Activated CD4-positive, alpha-beta T cell treated with anti-CD3 and anti-CD28 coated beads, Interleukin-2, amount 10 ng/mL, durations not matched to agents 24 days and 14 days (primary cell): ENCODE measurements at regions not wholly inside any gene's neighbourhood (a gene's known extent, or its start where the extent isn't known, plus 50 kb on each side); places are given as distances from the start of the nearest gene placed in this dataset.
"Not testable (repeated sequence)": the region's sequence is repeated elsewhere in the genome, so short reads cannot be mapped to it uniquely, and the experiment has no call there.

Experiments used
- DNase-seq: peaks from one replicate; pipeline ENCODE4 v3.0.0; 2022
- H3K27ac Mint-ChIP-seq: one replicate; pipeline ENCODE4 v1.8.0; 2022; ENCODE audit warnings: mild to moderate bottlenecking, mixed read lengths
- H3K27me3 Mint-ChIP-seq: one replicate; pipeline ENCODE4 v1.8.0; 2022; ENCODE audit warnings: mixed read lengths
- H3K36me3 Mint-ChIP-seq: one replicate; pipeline ENCODE4 v1.8.0; 2022; ENCODE audit warnings: low read depth, mild to moderate bottlenecking, mixed read lengths
- H3K4me1 Mint-ChIP-seq: one replicate; pipeline ENCODE4 v1.8.0; 2021; ENCODE audit warnings: mixed read lengths
- H3K4me3 Mint-ChIP-seq: one replicate; pipeline ENCODE4 v1.8.0; 2022; ENCODE audit warnings: mild to moderate bottlenecking, moderate library complexity, mixed read lengths
- H3K9me3 Mint-ChIP-seq: one replicate; pipeline ENCODE4 v1.8.0; 2021; ENCODE audit warnings: mixed read lengths
- intact Hi-C: fragments of 100-400 bp; cut with micrococcal nuclease; formaldehyde crosslinking; loops from one replicate; pipeline ENCODE4 v1.15.1; 2023

GRCh38 chr15:22179043-22179442 is 98.7 kb downstream of the OR4M2 start:
- not testable (repeated sequence) for DNase-seq, H3K27ac Mint-ChIP-seq

DNA sequence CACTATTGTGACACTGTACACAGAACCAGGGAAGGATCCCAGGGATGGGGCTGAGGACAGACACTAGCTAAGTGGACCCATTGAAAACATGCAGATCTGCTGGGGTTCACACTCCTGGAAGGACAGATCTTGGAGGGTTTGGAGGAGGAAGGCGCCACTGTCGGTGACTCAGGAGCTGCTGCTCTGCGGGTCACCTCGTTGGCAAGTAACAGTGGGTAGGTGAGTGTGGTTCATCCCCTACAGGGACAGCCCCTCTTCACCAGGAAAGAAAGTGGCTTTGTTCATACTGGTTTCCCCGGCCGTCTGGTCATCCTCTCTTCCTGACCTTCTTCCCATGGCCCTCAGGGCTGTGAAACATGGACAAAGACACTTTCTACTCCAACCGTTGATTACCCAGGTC is 100.3 kb downstream of the OR4M2 start:
- H3K27me3 Mint-ChIP-seq, H3K4me1 Mint-ChIP-seq, H3K4me3 Mint-ChIP-seq, H3K27ac Mint-ChIP-seq, intact Hi-C loops, H3K9me3 Mint-ChIP-seq, DNase-seq, H3K36me3 Mint-ChIP-seq: not testable (repeated sequence)

More at GRCh38 chr15:22179043-22179442, 98.7 kb downstream of the OR4M2 start:
- H3K9me3 Mint-ChIP-seq, H3K36me3 Mint-ChIP-seq, intact Hi-C loops, H3K4me3 Mint-ChIP-seq, H3K4me1 Mint-ChIP-seq, H3K27me3 Mint-ChIP-seq: not testable (repeated sequence)

- H3K27me3 Mint-ChIP-seq, intact Hi-C loops, H3K4me3 Mint-ChIP-seq, H3K36me3 Mint-ChIP-seq, H3K27ac Mint-ChIP-seq, H3K9me3 Mint-ChIP-seq, DNase-seq, H3K4me1 Mint-ChIP-seq: not testable (repeated sequence)
Observed at GRCh38 chr15:22184678-22185077, 104.4 kb downstream of the OR4M2 start.

DNA sequence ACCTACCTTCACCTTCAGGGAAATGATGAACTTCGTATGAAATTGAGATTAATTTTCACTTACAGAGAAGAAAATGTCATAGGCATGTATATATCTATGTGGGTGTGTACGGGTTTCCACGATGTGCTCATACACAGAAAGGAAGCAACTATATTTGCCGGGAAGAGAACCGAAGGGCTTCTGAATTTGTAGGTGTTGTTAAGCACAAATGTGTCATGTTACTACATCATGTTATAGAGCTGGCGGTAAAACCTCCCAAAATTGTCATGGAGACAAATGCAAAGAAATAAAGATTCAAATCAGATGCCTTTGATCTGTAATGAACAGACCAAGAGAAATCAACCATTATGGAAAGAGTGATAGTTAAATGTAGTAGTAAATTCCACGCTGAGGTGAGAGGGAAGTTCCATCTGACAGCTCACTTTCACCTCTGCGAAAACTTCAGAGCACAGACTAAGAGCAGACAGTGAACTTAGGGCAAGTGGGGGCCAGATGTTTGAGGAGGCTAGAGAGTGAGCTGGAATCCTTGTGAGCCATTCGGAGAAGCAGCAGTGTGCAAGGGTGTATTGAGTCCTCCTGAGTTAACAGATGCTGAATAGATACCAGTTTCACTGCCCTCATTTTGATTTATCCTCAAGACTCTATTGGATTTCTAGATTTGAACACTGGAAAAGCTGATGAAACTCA is 106.7 kb downstream of the OR4M2 start:
- H3K27me3 Mint-ChIP-seq, H3K4me1 Mint-ChIP-seq, H3K27ac Mint-ChIP-seq, H3K4me3 Mint-ChIP-seq, DNase-seq, H3K9me3 Mint-ChIP-seq, intact Hi-C loops, H3K36me3 Mint-ChIP-seq: not testable (repeated sequence)

DNA sequence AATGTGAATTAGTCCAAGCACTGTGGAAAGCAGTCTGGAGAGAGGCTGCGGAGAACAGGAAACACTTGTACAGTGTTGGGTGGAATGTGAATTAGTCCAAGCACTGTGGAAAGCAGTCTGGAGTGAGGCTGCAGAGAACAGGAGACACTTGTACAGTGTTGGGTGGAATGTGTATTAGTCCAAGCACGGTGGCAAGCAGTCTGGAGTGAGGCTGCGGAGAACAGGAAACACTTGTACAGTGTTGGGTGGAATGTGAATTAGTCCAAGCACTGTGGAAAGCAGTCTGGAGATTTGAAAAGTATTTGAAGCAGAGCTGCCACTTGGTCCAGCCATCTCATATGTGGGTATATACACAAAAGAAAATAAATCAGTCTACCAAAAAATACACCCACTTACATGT is 111.5 kb downstream of the OR4M2 start:
- H3K4me3 Mint-ChIP-seq, intact Hi-C loops, H3K4me1 Mint-ChIP-seq, H3K27me3 Mint-ChIP-seq, H3K36me3 Mint-ChIP-seq, H3K27ac Mint-ChIP-seq, DNase-seq, H3K9me3 Mint-ChIP-seq: not testable (repeated sequence)

GRCh38 chr15:22194739-22195617 is 114.7 kb downstream of the OR4M2 start:
- intact Hi-C loops, H3K27me3 Mint-ChIP-seq, H3K36me3 Mint-ChIP-seq, H3K27ac Mint-ChIP-seq, DNase-seq, H3K4me3 Mint-ChIP-seq, H3K9me3 Mint-ChIP-seq, H3K4me1 Mint-ChIP-seq: not testable (repeated sequence)

- DNase-seq, intact Hi-C loops, H3K27ac Mint-ChIP-seq, H3K4me1 Mint-ChIP-seq, H3K27me3 Mint-ChIP-seq, H3K9me3 Mint-ChIP-seq, H3K4me3 Mint-ChIP-seq, H3K36me3 Mint-ChIP-seq: not testable (repeated sequence)
Observed at GRCh38 chr15:22196423-22196822, 116.1 kb downstream of the OR4M2 start.

GRCh38 chr15:22200417-22200816 is 120.1 kb downstream of the OR4M2 start:
- DNase-seq, intact Hi-C loops, H3K27ac Mint-ChIP-seq, H3K27me3 Mint-ChIP-seq, H3K4me3 Mint-ChIP-seq, H3K9me3 Mint-ChIP-seq, H3K4me1 Mint-ChIP-seq, H3K36me3 Mint-ChIP-seq: not testable (repeated sequence)

GRCh38 chr15:22201993-22202659 is 121.8 kb downstream of the OR4M2 start:
- H3K27me3 Mint-ChIP-seq, DNase-seq, H3K36me3 Mint-ChIP-seq, H3K4me1 Mint-ChIP-seq, intact Hi-C loops, H3K9me3 Mint-ChIP-seq, H3K27ac Mint-ChIP-seq, H3K4me3 Mint-ChIP-seq: not testable (repeated sequence)

GRCh38 chr15:22203208-22203607 is 122.9 kb downstream of the OR4M2 start:
- intact Hi-C loops, H3K4me1 Mint-ChIP-seq, H3K36me3 Mint-ChIP-seq, H3K9me3 Mint-ChIP-seq, H3K27ac Mint-ChIP-seq, H3K27me3 Mint-ChIP-seq, DNase-seq, H3K4me3 Mint-ChIP-seq: not testable (repeated sequence)

- H3K9me3 Mint-ChIP-seq, H3K4me1 Mint-ChIP-seq, H3K4me3 Mint-ChIP-seq, intact Hi-C loops, H3K27ac Mint-ChIP-seq, H3K36me3 Mint-ChIP-seq, H3K27me3 Mint-ChIP-seq, DNase-seq: not testable (repeated sequence)
Observed at GRCh38 chr15:22209086-22209485, 128.8 kb downstream of the OR4M2 start.

DNA sequence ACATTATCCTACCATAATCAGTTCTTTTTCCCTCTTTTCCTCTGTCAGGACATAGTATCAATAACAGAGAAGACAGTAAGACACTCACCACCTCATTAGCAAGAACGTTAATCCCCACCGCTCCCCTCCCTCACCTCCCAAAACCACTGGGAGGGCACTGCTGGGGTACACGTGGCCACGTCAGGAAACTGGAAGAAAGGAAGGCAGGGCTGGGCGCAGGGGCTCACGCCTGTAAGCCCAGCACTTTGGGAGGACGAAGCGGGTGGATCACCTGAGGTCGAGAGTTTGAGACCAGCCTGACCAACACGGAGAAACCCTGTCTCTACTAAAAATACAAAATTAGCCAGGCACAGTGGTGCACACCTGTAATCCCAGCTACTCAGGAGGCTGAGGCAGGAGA is 142.3 kb downstream of the OR4M2 start:
- DNase-seq, intact Hi-C loops, H3K27me3 Mint-ChIP-seq, H3K36me3 Mint-ChIP-seq, H3K27ac Mint-ChIP-seq, H3K9me3 Mint-ChIP-seq, H3K4me3 Mint-ChIP-seq: not testable (repeated sequence)
- H3K4me1 Mint-ChIP-seq = peaks cover 18% of the 10 kb centered on the region

DNA sequence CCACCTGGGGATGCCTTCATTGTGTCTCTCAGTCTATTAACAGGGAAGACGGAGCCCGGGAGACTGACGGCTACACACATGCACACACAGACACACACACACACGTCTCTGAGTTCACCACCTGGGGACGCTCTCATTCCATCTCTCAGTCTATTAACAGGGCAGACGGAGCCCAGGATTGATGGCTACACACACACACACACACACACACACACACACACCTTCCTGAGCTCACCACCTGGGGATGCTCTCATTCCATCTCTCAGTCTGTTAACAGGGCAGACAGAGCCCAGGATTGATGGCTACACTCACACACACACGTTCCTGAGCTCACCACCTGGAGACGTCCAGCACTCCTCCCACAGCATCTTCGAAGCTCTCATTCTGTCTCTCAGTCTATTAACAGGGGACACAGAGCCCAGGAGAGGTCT is 143.9 kb downstream of the OR4M2 start:
- no peaks in the 10 kb centered on the region for H3K9me3 Mint-ChIP-seq
- H3K27me3 Mint-ChIP-seq = peaks cover 8% of the 10 kb centered on the region
- no peak overlapping the region for H3K4me3 Mint-ChIP-seq
- intact Hi-C loops = no loop called here
- H3K27ac Mint-ChIP-seq = no peak overlapping the region
- no peak for DNase-seq
- no peaks in the 10 kb centered on the region for H3K36me3 Mint-ChIP-seq
- peaks cover 18% of the 10 kb centered on the region for H3K4me1 Mint-ChIP-seq

GRCh38 chr15:22224961-22225360 is 144.6 kb downstream of the OR4M2 start:
- H3K4me3 Mint-ChIP-seq, H3K27me3 Mint-ChIP-seq, intact Hi-C loops, H3K27ac Mint-ChIP-seq, DNase-seq, H3K36me3 Mint-ChIP-seq, H3K9me3 Mint-ChIP-seq: not testable (repeated sequence)
- H3K4me1 Mint-ChIP-seq = peaks cover 18% of the 10 kb centered on the region
